Left hindlimb (tissue), 1 donor: ENCODE measurements at regions not wholly inside any gene's neighbourhood (a gene's known extent, or its start where the extent isn't known, plus 50 kb on each side); places are given as distances from the start of the nearest gene placed in this dataset.

Experiments used
- DNase-seq: peaks from one replicate; pipeline ENCODE4 v3.0.0-alpha.2; 2018

- peak; percentile 72 for DNase-seq
These were observed 53.8 kb upstream of the OTUD4 start for GRCh38 chr4:145234091-145234706.

DNA sequence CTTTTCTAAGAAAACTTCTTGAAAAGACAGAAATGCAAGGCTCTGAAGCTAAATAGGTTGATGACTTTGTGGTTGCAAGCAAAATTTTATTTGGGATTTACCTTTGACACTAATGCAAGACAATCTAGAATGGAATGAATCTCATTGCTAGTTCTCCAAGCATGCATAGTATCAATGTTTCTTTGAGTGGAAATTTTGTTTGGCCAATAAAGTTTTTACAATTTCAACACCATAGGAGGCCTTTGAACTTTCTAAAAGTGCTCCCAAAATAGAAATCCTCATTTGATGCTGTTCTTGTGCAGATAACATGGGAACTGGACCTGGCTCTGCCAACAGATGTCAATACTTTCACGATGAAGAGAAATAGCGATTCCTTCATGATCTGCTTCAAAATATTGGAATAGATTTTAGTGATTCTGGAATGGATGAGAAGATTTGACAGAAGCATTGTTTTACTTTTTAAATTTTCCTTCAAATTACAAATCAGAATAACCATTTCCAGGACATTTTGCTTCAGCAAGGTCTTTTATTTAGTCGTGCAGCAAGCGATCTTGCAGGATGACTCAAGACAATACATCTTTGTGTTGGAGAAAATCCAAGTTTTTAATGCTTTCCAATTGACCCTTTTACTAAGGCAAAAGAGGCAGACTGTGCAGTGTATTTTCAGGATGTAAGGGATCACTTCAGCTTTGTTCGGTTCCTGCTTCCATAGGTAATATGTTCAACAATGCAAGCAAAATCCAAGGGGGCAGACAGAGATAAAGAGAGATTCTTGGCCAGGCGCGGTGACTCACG is 51.7 kb upstream of the OTUD4 start:
- no peak for DNase-seq

DNA sequence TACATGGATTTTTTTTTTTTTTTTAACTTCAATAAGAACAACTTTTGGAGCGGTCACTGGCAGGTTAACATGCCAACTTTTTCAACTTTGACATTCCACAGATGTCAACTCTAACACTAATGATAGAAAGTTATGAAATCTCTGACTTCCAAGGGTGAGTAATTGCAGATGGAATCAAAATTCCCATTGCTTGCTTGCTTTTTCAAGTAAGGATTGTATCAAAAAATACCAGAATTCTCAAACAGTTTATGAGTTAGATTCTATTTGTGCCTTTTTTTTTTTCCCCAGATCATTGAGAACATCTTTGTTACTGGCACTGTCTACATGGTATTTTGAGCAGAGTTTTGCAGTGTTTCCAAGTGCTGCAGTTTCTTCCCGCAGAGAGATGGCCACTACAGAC is 50.3 kb upstream of the OTUD4 start:
- no peak for DNase-seq
